ENCODE measurements at regions not wholly inside any gene's neighbourhood (a gene's known extent, or its start where the extent isn't known, plus 50 kb on each side); places are given as distances from the start of the nearest gene placed in this dataset.

DNA sequence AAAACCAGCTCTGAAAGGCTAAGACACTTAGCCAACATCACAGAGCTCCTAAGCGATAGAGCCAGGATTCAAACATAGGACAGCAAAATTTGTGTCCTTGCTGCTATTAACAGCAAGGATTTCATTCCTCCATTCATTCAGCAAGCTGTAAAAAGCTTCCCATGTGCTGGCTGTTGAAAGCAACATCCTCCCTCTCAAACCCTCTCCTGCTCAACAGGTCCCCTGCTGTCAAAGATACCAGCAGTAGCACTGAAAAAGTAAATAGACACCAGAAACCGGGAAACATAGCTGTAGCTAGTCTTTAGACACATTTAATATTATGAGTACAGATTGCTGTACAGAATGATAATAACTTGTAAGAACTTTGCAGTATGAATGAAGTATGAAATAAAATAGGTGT, 52.6 kb upstream of the ADAMTSL1 start:
- no peak overlapping the region for H3K4me3 ChIP-seq (ENCODE audit: low read length)
- H3K9ac ChIP-seq (ENCODE audit: low read length), result no peak overlapping the region
- no peaks in the 10 kb centered on the region for H3K27me3 ChIP-seq (ENCODE audit: low read length)
- no peaks in the 10 kb centered on the region for H3K79me2 ChIP-seq (ENCODE audit: low read length)
- no peaks in the 10 kb centered on the region for H3K36me3 ChIP-seq (ENCODE audit: insufficient read depth, low read length)
- no peaks in the 10 kb centered on the region for H3K9me2 ChIP-seq (replicated peaks; ENCODE audit: insufficient read depth, low read length)
- no peak overlapping the region for H2AFZ ChIP-seq (ENCODE audit: low read length)
- H3K27ac ChIP-seq (ENCODE audit: low read length), result no peak overlapping the region
- no peaks in the 10 kb centered on the region for H4K20me1 ChIP-seq (ENCODE audit: insufficient read depth, low read depth, low read length)
- no peak overlapping the region for H3K4me2 ChIP-seq (ENCODE audit: low read depth, low read length, poor library complexity, severe bottlenecking)
- no peaks in the 10 kb centered on the region for H3K4me1 ChIP-seq (ENCODE audit: low read length)
- no peak for DNase-seq
- no peaks in the 10 kb centered on the region for H3K9me3 ChIP-seq (ENCODE audit: low read length)

GRCh38 chr9:18422296-18423036, 51.5 kb upstream of the ADAMTSL1 start:
- Histone ChIP-seq H2AFZ (ENCODE audit: low read length) (no peak overlapping the region), H3K9me2 (replicated peaks; ENCODE audit: insufficient read depth, low read length) (no peaks in the 10 kb centered on the region), H3K4me3 (ENCODE audit: low read length) (no peak overlapping the region), H3K9me3 (ENCODE audit: low read length) (no peaks in the 10 kb centered on the region), H3K27me3 (ENCODE audit: low read length) (no peaks in the 10 kb centered on the region), H3K27ac (ENCODE audit: low read length) (no peak overlapping the region), H3K9ac (ENCODE audit: low read length) (no peak overlapping the region), H3K4me2 (ENCODE audit: low read depth, low read length, poor library complexity, severe bottlenecking) (no peak overlapping the region), H3K36me3 (ENCODE audit: insufficient read depth, low read length) (no peaks in the 10 kb centered on the region), H4K20me1 (ENCODE audit: insufficient read depth, low read depth, low read length) (no peaks in the 10 kb centered on the region), H3K79me2 (ENCODE audit: low read length) (no peaks in the 10 kb centered on the region), H3K4me1 (ENCODE audit: low read length) (no peaks in the 10 kb centered on the region)
- DNase-seq, result no peak

DNA sequence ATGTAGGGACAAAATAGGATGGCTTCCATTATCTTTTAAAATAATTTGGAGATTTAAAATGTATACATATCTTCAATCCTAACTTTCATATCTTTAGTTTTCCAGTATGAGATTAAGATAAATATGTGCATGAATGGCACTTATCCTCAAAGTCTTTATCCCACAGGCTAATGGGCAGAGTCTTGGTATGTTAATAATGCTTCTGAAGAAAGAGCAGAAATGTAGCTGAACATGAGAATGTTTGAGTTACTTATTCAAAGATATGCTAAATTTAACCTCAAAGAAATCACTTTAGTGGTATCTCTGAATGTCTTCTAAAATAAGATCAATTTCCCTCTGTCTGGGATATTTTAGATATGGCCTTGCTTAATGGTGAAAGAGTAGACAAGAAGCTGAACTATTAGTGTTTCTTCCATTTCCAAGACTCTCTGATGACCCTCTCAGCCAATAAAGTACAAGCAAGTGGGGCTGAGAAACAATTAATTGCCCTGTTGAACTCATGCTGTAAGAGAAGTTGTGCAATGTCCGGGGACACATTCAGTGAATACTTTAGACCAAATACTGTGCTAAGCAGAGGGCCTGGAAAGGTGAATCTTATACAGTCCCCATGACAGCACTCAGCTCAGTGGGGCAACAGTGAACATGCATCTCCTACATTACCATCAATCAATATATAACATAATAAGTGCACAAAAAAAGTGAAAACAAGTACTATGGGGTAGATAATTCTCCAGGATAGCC, 50.0 kb upstream of the ADAMTSL1 start:
- no peak overlapping the region for H2AFZ ChIP-seq (ENCODE audit: low read length)
- H3K36me3 ChIP-seq (ENCODE audit: insufficient read depth, low read length), result no peaks in the 10 kb centered on the region
- H3K9ac ChIP-seq (ENCODE audit: low read length), result no peak overlapping the region
- H3K4me2 ChIP-seq (ENCODE audit: low read depth, low read length, poor library complexity, severe bottlenecking), result no peak overlapping the region
- no peak overlapping the region for H3K4me3 ChIP-seq (ENCODE audit: low read length)
- H3K27me3 ChIP-seq (ENCODE audit: low read length), result no peaks in the 10 kb centered on the region
- H3K79me2 ChIP-seq (ENCODE audit: low read length), result no peaks in the 10 kb centered on the region
- H3K9me3 ChIP-seq (ENCODE audit: low read length), result no peaks in the 10 kb centered on the region
- no peak overlapping the region for H3K27ac ChIP-seq (ENCODE audit: low read length)
- no peak for DNase-seq
- no peaks in the 10 kb centered on the region for H3K4me1 ChIP-seq (ENCODE audit: low read length)
- no peaks in the 10 kb centered on the region for H3K9me2 ChIP-seq (replicated peaks; ENCODE audit: insufficient read depth, low read length)
- no peaks in the 10 kb centered on the region for H4K20me1 ChIP-seq (ENCODE audit: insufficient read depth, low read depth, low read length)
